Neural progenitor cell (in vitro differentiated cells): ENCODE measurements at regions not wholly inside any gene's neighbourhood (a gene's known extent, or its start where the extent isn't known, plus 50 kb on each side); places are given as distances from the start of the nearest gene placed in this dataset.

Experiments
- DNase-seq: peaks from one replicate; pipeline ENCODE4 v3.0.0-alpha.2; 2016; ENCODE audit warnings: low spot score
- H2AFZ ChIP-seq: fragments of 200-600 bp; sonication (generic); replicated peaks from 2 replicates; pipeline ENCODE4 v1.6.1; 2016; ENCODE audit warnings: antibody characterized with exemption
- H3F3A ChIP-seq: fragments of 200-600 bp; sonication (generic); 2 replicates; pipeline ENCODE4 v1.6.1; 2016; ENCODE audit warnings: antibody characterized with exemption, low read depth
- H3K27ac ChIP-seq: fragments of 200-600 bp; sonication (generic); 2 replicates; pipeline ENCODE4 v1.5.1; 2016; ENCODE audit warnings: mild to moderate bottlenecking
- H3K27me3 ChIP-seq: fragments of 200-600 bp; sonication (generic); 2 replicates; pipeline ENCODE4 v1.6.1; 2016; ENCODE audit warnings: mild to moderate bottlenecking, moderate library complexity
- H3K36me3 ChIP-seq: fragments of 200-600 bp; sonication (generic); 2 replicates; pipeline ENCODE4 v1.5.1; 2016
- H3K4me1 ChIP-seq: fragments of 200-600 bp; sonication (generic); 2 replicates; pipeline ENCODE4 v1.6.1; 2016; ENCODE audit warnings: mixed run types
- H3K4me2 ChIP-seq: fragments of 200-600 bp; sonication (generic); 2 replicates; pipeline ENCODE4 v1.6.1; 2016
- H3K4me3 ChIP-seq: fragments of 200-600 bp; sonication (generic); 2 replicates; pipeline ENCODE4 v1.5.1; 2016
- H3K79me2 ChIP-seq: fragments of 200-600 bp; sonication (generic); 2 replicates; pipeline ENCODE4 v1.6.1; 2016; ENCODE audit warnings: low read depth
- H3K9ac ChIP-seq: fragments of 200-600 bp; sonication (generic); 2 replicates; pipeline ENCODE4 v1.6.1; 2016
- H3K9me3 ChIP-seq: fragments of 200-600 bp; sonication (generic); 2 replicates; pipeline ENCODE4 v1.5.1; 2016; ENCODE audit warnings: low read depth
- H4K20me1 ChIP-seq: fragments of 200-600 bp; sonication (generic); 2 replicates; pipeline ENCODE4 v1.6.1; 2016; ENCODE audit warnings: low read depth
- H3K27ac Mint-ChIP-seq: 3 replicates; pipeline ENCODE4 v1.8.0; 2021; ENCODE audit warnings: mixed read lengths
- H3K27me3 Mint-ChIP-seq: 2 replicates; pipeline ENCODE4 v1.8.0; 2022; ENCODE audit warnings: low read depth, mild to moderate bottlenecking, inconsistent platforms, moderate library complexity, mixed read lengths; ENCODE audit not compliant: insufficient read depth
- H3K36me3 Mint-ChIP-seq: 3 replicates; pipeline ENCODE4 v1.8.0; 2021; ENCODE audit warnings: mixed read lengths
- H3K4me1 Mint-ChIP-seq: 3 replicates; pipeline ENCODE4 v1.8.0; 2021; ENCODE audit warnings: mixed read lengths
- H3K4me3 Mint-ChIP-seq: 3 replicates; pipeline ENCODE4 v1.8.0; 2021; ENCODE audit warnings: mild to moderate bottlenecking, moderate library complexity, mixed read lengths
- H3K9me3 Mint-ChIP-seq: 3 replicates; pipeline ENCODE4 v1.8.0; 2020; ENCODE audit warnings: mixed read lengths
- CTCF ChIP-seq: fragments of 200-600 bp; sonication (generic); IDR thresholded peaks from 2 replicates; pipeline ENCODE4 v1.5.1; 2017; ENCODE audit warnings: antibody characterized with exemption, mild to moderate bottlenecking
- EZH2 ChIP-seq: fragments of 200-600 bp; sonication (generic); IDR thresholded peaks from 2 replicates; pipeline ENCODE4 v1.6.1; 2017; ENCODE audit warnings: antibody characterized with exemption, mild to moderate bottlenecking, moderate library complexity
- EZH2phosphoT487 ChIP-seq: fragments of 200-600 bp; sonication (generic); IDR thresholded peaks from 2 replicates; pipeline ENCODE4 v1.6.1; 2017; ENCODE audit warnings: antibody characterized with exemption

DNA sequence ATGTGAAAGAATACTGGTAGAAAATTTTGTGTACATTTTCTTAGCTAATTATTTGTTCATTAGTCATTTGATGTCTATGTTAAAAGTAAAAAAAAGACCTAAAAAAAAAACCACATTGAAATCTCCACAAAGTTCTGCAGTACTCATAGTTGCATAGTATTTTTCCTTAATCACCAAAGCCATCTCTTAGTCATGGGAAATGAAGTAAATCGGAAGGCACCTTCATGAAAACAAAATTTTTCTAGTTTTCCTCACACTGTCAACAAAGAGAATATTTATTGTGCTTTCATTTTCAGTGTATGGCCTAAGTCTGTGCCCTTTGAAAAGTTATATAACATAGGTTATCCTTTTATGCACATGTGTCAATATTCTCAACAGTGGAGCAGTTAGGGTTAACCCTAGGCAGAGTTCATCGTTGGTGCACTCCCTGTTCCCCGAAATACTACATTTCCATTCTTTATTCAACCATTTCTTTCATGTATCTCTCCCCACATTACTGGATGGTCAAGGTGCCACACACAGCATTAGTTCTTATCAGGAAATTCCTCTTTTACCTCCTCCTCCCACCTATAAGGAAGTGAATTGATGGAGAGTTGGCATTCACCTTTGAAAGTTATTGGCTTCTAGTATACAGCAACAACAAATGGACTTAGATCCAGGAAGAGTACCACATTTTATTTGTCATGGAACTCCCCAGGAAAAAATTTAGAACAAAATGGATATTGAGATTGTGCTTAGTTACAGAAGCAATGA is 93.1 kb downstream of the NUDT12 start:
- TF ChIP-seq EZH2phosphoT487 = no peak
- Histone ChIP-seq H4K20me1 (no peaks in the 10 kb centered on the region), H2AFZ (no peak overlapping the region), H3K9me3 (no peaks in the 10 kb centered on the region), H3F3A (no peaks in the 10 kb centered on the region), H3K27ac (no peak overlapping the region), H3K4me2 (no peak overlapping the region), H3K27me3 (no peaks in the 10 kb centered on the region), H3K36me3 (no peaks in the 10 kb centered on the region), H3K9ac (no peak overlapping the region), H3K4me1 (no peaks in the 10 kb centered on the region), H3K79me2 (no peaks in the 10 kb centered on the region), H3K4me3 (no peak overlapping the region)
- no peak for DNase-seq
- H3K4me3 Mint-ChIP-seq = no peak overlapping the region
- no peaks in the 10 kb centered on the region for H3K27me3 Mint-ChIP-seq
- H3K36me3 Mint-ChIP-seq = no peaks in the 10 kb centered on the region
- no peak overlapping the region for H3K27ac Mint-ChIP-seq
- peaks cover 6% of the 10 kb centered on the region for H3K4me1 Mint-ChIP-seq
- no peaks in the 10 kb centered on the region for H3K9me3 Mint-ChIP-seq

DNA sequence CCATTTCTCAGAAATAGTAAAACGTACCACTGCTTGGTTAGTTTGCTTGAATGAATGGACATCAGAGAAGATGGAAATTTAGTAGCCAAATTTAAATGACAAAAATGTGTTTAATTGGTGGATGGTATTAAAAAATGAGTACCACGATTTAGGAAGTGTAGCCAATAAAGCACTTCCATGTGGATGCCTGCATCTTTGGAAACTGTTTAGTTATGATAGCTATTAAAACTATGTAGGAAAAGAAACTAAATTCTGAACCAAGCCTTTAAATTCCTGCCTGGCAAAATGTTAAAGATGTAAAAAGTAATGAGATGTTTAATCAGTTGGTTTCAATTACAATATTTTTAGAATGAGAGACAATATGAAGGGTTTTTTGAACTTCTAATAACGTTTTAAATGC is 94.8 kb downstream of the NUDT12 start:
- H3F3A ChIP-seq = no peaks in the 10 kb centered on the region
- no peaks in the 10 kb centered on the region for H3K79me2 ChIP-seq
- no peak overlapping the region for H3K9ac ChIP-seq
- Mint-ChIP-seq H3K4me3 (no peak overlapping the region), H3K4me1 (peaks cover 6% of the 10 kb centered on the region), H3K27me3 (no peaks in the 10 kb centered on the region), H3K27ac (no peak overlapping the region), H3K36me3 (no peaks in the 10 kb centered on the region), H3K9me3 (no peaks in the 10 kb centered on the region)
- no peaks in the 10 kb centered on the region for H3K4me1 ChIP-seq
- H3K4me2 ChIP-seq = no peak overlapping the region
- no peaks in the 10 kb centered on the region for H4K20me1 ChIP-seq
- TF ChIP-seq CTCF (no peak), EZH2 (no peak), EZH2phosphoT487 (no peak)
- DNase-seq = no peak
- H2AFZ ChIP-seq = no peak overlapping the region
- H3K27me3 ChIP-seq = no peaks in the 10 kb centered on the region
- no peak overlapping the region for H3K27ac ChIP-seq
- H3K36me3 ChIP-seq = no peaks in the 10 kb centered on the region
- no peak overlapping the region for H3K4me3 ChIP-seq
- H3K9me3 ChIP-seq = no peaks in the 10 kb centered on the region

DNA sequence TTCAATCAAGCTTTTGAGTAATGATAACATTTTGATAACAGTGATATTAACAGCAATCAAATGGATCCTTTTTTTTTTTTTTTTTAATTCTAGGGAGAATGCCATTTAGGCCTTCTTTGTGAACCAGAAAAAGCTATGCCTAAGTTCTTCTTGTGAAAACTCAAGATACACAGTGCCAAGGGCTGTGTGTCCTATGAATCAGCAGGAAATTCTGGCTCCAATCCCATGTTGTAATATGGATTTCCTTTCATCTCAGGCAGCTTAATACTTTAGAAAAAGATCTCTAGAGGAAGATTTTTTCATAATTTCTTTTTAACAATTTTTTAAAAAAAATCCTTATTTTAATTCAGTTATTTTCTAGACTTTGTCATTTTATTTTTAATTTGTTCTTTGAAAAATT is 96.1 kb downstream of the NUDT12 start:
- Histone ChIP-seq H3K27me3 (no peaks in the 10 kb centered on the region), H3K9me3 (no peaks in the 10 kb centered on the region), H3K4me1 (no peaks in the 10 kb centered on the region), H3K4me3 (no peak overlapping the region), H4K20me1 (no peaks in the 10 kb centered on the region), H3K36me3 (no peaks in the 10 kb centered on the region), H3K79me2 (no peaks in the 10 kb centered on the region), H3K27ac (no peak overlapping the region), H2AFZ (no peak overlapping the region), H3K4me2 (no peak overlapping the region), H3F3A (no peaks in the 10 kb centered on the region), H3K9ac (no peak overlapping the region)
- no peak overlapping the region for H3K27ac Mint-ChIP-seq
- H3K4me1 Mint-ChIP-seq = peaks cover 10% of the 10 kb centered on the region
- no peaks in the 10 kb centered on the region for H3K27me3 Mint-ChIP-seq
- TF ChIP-seq EZH2 (no peak), CTCF (no peak), EZH2phosphoT487 (no peak)
- no peak overlapping the region for H3K4me3 Mint-ChIP-seq
- no peak for DNase-seq
- H3K9me3 Mint-ChIP-seq = no peaks in the 10 kb centered on the region
- no peaks in the 10 kb centered on the region for H3K36me3 Mint-ChIP-seq

GRCh38 chr5:103465891-103466290 is 96.7 kb downstream of the NUDT12 start:
- peaks cover 10% of the 10 kb centered on the region for H3K4me1 Mint-ChIP-seq

More at GRCh38 chr5:103465891-103466290, 96.7 kb downstream of the NUDT12 start:
- Mint-ChIP-seq H3K27me3 (no peaks in the 10 kb centered on the region), H3K9me3 (no peaks in the 10 kb centered on the region), H3K4me3 (no peak overlapping the region), H3K27ac (no peak overlapping the region), H3K36me3 (no peaks in the 10 kb centered on the region)
- Histone ChIP-seq H3K79me2 (no peaks in the 10 kb centered on the region), H3K4me3 (no peak overlapping the region), H3K4me1 (no peaks in the 10 kb centered on the region), H2AFZ (no peak overlapping the region), H3K4me2 (no peak overlapping the region), H3K27ac (no peak overlapping the region), H4K20me1 (no peaks in the 10 kb centered on the region), H3K36me3 (no peaks in the 10 kb centered on the region), H3F3A (no peaks in the 10 kb centered on the region), H3K9ac (no peak overlapping the region), H3K27me3 (no peaks in the 10 kb centered on the region), H3K9me3 (no peaks in the 10 kb centered on the region)
- DNase-seq = no peak
- TF ChIP-seq EZH2 (no peak), EZH2phosphoT487 (no peak), CTCF (no peak)
